HG02798 (cell line): ENCODE measurements at regions not wholly inside any gene's neighbourhood (a gene's known extent, or its start where the extent isn't known, plus 50 kb on each side); places are given as distances from the start of the nearest gene placed in this dataset.
"Not testable (repeated sequence)": the region's sequence is repeated elsewhere in the genome, so short reads cannot be mapped to it uniquely, and the experiment has no call there.

ENCODE experiments used
- ATAC-seq: cut with Tn5 transposase; IDR thresholded peaks from one replicate; pipeline ENCODE4 v1.9.1; 2021; ENCODE audit warnings: mild to moderate bottlenecking; ENCODE audit not compliant: unreplicated experiment, poor library complexity

DNA sequence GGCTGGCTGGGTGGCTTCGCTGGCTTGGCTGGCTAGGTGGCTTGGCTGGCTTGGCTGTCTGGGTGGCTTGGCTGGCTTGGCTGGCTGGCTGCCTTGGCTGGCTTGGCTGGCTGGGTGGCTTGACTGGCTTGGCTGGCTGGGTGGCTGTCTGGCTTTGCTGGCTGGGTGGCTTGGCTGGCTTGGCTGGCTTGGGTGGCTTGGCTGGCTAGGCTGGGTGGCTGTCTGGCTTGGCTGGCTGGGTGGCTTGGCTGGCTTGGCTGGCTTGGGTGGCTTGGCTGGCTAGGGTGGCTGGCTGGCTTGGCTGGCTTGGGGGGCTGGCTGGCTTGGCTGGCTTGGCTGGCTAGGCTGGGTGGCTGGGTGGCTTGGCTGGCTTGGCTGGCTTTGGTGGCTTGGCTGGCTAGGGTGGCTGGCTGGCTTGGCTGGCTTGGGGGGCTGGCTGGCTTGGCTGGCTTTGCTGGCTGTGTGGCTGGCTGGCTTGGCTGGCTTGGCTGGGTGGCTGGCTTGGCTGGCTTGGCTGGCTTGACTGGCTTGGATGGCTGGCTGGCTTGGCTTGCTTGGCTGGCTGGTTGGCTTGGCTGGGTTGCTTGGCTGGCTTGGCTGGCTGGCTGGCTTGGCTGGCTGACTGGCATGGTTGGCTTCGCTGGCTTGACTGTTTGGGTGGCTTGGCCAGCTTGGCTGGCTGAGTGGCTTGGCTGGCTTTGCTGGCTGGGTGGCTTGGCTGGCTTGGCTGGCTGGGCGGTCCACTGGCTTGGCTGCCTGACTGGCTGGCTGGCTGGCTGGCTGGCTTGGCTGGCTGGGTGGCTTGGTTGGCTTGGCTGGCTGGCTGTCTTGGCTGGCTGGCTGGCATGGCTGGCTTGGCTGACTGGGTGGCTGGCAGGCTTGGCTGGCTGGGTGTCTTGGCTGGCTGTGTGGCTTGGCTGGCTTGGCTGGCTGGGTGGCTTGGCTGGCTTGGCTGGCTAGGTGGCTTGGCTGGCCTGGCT is 436.3 kb downstream of the GOLGA6L6 start:
- ATAC-seq, result not testable (repeated sequence)

DNA sequence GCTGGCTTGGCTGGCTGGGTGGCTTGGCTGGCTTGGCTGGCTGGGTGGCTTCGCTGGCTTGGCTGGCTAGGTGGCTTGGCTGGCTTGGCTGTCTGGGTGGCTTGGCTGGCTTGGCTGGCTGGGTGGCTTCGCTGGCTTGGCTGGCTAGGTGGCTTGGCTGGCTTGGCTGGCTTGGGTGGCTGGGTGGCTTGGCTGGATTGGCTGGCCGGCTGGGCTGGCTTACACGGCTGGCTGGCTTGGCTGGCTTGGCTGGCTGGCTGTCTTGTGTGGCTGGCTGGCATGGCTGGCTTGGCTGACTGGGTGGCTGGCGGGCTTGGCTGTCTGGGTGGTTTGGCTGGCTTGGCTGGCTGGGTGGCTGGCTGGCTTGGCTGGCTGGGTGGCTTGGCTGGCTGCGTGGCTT is 437.0 kb downstream of the GOLGA6L6 start:
- not testable (repeated sequence) for ATAC-seq

DNA sequence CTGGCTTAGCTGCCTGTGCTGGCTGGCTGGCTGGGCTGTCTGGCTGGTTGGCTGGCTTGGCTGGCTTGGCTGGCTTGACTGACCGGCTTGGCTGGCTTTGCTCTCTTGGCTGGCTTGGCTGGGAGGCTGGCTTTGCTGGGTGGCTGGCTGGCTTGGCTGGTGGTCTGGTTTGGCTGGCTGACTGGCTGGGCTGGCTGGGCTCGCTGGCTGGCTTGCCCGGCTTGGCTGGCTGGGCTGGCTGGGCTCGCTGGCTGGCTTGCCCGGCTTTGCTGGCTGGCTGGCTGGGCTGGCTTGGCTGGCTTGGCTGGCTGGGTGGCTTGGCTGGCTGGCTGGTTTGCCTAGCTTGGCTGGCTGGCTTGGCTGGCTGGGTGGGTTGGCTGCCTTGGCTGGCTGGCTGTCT is 438.7 kb downstream of the GOLGA6L6 start:
- not testable (repeated sequence) for ATAC-seq

DNA sequence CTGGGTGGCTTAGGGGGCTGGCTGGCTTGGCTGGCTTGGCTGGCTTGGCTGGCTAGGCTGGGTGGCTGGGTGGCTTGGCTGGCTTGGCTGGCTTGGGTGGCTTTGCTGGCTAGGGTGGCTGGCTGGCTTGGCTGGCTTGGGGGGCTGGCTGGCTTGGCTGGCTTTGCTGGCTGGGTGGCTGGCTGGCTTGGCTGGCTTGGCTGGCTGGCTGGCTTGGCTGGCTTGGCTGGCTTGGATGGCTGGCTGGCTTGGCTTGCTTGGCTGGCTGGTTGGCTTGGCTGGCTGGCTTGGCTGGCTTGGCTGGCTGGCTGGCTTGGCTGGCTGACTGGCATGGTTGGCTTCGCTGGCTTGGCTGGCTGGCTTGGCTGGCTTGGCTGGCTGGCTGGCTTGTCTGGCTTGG is 439.4 kb downstream of the GOLGA6L6 start:
- not testable (repeated sequence) for ATAC-seq

DNA sequence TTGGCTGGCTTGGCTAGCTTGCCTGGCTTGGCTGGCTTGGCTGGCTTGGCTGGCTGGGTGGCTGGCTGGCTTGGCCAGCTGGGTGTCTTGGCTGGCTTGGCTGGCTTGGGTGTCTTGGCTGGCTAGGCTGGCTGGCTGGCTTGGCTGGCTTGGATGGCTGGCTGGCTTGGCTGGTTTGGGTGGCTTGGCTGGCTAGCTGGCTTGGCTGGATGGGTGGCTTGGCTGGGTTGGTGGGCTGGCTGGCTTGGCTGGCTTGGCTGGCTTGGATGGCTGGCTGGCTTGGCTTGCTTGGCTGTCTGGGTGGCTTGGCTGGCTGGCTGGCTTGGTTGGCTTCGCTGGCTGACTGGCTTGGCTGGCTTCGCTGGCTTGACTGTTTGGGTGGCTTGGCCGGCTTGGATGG is 440.3 kb downstream of the GOLGA6L6 start:
- ATAC-seq, result not testable (repeated sequence)

DNA sequence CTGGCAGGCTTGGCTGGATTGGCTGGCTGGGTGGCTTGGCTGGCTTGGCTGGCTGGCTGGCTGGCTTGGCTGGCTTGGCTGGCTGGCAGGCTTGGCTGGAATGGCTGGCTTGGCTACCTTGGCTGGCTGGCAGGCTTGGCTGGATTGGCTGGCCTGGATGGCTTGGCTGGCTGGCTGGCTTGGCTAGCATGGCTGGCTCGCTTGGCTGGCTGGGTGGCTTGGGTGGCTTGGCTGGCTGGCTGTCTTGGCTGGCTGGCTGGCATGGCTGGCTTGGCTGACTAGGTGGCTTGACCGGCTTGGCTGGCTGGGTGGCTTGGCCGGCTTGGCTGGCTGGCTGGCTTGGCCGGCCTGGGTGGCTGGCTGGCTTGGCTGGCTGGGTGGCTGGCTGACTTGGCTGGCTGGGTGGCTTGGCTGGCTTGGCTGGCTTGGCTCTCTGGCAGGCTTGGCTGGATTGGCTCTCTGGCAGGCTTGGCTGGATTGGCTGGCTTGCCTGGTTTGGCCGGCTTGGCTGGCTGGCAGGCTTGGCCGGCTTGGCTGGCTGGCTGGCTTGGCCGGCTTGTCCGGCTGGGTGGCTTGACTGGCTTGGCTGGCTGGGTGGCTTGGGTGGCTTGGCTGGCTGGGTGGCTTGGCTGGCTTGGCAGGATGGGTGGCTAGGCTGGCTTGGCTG is 440.9 kb downstream of the GOLGA6L6 start:
- not testable (repeated sequence) for ATAC-seq

DNA sequence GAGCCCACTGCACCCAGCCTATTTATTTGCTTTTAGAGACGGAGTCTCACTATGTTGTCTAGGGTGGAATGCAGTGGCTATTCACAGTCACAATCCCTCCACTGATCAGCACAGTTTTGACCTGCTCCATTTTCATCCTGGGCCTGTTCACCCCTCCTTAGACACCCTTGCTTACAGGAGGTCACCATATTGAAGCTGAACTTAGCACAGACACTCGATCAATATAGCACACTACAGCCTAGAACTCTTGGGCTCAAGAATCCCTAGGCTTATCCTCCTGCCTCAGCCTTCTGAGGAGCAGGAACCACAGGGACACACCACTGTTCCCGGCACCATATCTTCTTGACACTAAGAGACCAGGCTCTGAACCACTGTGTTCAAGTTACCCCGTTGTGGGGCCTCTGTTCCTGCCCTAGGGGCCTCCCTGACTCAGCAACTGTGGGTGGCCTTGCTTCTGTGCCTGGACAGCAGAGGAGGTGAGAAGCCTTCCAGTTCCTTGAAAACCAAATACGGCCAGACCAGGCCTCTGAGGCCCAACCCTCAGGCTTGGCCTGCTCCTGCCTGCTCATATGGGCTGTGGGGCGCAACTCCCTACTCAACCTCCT is 445.8 kb downstream of the GOLGA6L6 start:
- not testable (repeated sequence) for ATAC-seq

DNA sequence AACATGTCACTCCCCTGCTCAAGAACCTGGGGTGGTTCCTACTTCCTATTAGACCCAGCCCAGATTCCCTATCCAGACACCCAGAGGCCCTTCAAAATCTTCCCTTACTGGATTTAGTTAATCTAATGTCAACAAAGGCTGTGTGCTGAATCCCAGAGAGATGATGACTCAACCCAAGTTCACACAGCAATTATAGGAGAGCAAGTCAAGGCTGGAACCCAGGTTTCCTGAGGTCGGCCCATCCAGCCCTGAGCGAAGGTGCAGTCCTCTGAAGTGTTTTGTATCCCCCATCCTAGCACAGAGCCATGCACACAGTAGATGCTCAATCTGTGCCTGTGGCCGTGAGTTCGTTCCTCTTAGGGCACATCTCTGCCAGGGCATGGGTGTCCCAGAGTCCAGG is 452.1 kb downstream of the GOLGA6L6 start:
- ATAC-seq, result not testable (repeated sequence)

DNA sequence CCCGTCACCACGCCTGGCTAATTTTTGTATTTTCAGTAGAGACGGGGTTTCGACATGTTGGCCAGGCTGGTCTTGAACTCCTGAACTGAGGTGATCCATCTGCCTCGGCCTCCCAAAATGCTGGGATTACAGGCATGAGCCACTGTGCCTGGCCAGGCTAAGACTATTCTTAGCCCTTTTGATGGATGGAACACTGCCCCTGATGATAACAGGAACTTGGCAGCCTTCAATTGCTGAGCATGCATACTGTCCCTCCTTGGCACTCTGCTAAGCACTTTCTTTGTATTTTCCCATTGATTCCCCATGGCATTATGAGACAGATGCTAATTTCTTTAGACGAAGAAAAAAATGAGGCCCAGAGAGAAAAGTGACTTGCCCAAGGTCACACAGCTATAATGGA is 457.6 kb downstream of the GOLGA6L6 start:
- not testable (repeated sequence) for ATAC-seq

DNA sequence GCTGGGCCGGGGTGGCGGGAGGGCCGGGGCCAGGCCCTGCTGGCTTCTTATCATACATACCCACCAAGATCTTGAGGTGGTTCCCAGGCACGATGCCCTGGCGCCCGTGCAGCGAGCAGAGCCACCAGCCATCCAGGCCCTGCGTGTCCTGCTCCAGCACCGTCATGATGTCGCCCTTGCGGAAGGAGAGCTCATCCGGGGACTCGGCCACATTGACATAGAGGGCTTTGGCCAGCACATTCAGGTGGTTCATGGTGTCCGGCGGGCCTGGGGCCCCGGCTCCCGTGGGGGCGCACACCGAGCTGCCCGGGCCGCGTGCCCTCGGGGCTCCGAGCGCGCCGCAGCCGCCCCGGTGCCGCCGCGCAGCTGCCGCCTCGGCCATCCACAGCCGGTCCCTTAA is 467.5 kb downstream of the GOLGA6L6 start:
- ATAC-seq, result not testable (repeated sequence)

DNA sequence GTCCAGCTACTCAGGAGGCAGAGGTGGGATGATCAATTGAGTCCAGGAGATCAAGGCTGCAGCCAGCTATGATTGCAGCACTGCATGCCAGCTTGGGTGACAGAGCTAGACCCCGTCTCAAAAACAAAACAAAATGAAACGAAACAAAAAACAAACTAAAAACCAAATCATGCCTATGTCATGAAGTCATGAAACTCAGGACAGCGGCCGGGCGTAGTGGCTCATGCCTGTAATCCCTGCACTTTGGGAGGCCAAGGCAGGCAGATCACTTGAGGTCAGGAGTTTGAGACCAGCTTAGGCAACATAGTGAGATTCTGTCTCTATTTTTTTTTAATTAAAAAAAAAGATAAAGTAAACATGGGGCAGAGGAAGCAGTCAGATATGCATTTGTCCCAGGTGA is 472.6 kb downstream of the GOLGA6L6 start:
- ATAC-seq, result not testable (repeated sequence)

DNA sequence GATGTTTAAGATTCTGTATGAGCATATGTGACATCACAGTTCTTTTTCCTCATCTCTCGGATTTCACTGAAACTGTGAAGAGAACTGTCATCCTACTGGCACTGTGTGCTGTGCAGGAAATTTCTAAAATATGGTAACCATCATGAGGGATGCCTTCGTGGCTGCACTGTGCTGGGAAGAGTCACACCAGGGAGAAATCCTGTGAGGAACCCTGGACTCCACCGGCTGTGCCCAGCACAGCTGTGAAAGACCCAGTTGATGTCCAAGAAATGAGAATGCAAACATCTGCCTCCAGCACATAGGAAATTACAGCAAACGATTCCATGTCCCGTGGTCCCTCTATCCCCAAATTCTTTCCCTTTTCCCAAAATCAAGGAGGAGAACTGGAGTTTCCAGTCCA is 475.4 kb downstream of the GOLGA6L6 start:
- not testable (repeated sequence) for ATAC-seq

DNA sequence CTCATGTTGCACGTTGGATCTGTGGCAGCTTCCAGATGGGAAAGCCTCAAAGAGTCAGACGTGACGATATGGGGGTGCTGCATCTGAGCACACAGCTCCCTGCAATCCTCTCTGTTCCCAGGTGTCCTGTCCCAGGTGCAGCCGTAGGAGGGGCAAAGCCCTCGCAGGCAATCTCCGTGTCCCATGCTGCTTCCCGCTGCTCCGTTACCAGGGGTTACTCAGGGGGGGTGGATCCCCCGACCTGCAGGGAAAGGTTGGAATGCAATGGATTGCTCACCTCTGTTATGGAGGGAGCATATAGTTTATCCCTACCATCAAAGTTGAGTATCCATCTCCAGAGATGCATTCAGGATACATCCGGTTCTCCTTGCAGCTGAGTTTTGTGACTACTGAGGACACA is 476.1 kb downstream of the GOLGA6L6 start:
- not testable (repeated sequence) for ATAC-seq

DNA sequence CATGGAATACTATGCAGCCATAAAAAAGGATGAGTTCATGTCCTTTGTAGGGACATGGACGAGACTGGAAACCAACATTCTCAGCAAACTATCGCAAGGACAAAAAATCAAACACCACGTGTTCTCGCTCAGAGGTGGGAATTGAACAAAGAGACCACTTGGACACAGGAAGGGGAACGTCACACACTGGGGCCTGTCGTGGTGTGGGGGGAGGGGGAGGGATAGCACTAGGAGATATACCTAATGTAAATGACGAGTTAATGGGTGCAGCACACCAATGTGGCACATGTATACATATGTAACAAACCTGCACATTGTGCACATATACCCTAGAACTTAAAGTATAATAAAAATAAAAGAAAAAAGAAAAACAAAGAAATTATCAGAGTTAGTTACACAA is 478.4 kb downstream of the GOLGA6L6 start:
- not testable (repeated sequence) for ATAC-seq

DNA sequence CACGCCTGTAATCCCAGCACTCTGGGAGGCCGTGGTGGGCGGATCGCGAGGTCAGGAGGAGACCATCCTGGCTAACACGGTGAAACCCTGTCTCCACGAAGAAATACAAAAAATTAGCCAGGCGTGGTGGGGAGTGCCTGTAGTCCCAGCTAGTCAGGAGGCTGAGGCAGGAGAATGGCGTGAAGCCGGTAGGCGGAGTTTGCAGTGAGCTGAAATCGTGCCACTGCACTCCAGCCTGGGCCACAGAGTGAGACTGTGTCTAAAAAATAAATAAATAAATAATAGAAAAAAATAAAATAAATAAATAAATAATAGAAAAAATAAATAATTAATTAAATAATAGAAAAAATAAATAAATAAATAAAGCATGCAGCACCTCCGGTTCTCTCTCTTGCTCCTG is 480.8 kb downstream of the GOLGA6L6 start:
- ATAC-seq, result not testable (repeated sequence)

DNA sequence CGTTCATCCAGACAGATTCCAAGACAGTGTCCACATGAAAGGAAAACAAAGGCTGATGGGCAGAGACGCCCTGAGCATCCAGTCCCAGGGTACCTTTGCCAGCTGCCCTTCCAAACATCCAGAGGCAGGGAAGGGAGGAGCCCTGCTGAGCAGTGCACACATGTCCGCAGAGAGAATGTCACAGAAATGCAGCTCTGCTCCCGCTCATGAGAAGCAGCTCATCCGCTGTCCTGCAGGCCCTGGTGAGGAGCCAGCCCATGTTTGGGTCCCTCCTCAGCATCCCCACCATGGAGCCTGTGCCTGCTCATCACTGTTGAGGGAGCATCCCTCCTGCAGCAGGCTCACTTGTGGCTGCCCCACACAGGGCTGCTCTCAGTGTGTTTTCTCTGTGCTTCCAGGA is 484.7 kb downstream of the GOLGA6L6 start:
- not testable (repeated sequence) for ATAC-seq

DNA sequence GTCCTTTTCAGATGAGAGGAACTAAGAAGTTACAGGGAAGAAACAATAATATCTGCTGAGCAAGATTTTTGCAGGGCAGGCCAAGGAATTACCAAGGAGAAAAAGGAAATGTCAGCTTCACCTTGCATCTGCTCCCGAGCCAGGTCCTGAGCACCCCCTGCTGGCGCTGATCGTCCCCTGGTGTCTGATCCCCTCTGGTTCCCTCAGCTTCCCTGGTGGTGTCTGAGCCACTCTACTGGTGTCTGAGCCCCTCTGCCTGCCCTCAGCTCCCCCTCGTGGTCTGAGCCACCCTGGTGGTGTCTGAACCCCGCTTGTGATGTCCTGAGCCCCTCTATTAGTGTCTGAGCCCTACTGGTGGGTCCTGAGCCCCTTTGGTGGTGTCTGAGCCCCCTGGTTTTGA is 485.7 kb downstream of the GOLGA6L6 start:
- ATAC-seq, result not testable (repeated sequence)

DNA sequence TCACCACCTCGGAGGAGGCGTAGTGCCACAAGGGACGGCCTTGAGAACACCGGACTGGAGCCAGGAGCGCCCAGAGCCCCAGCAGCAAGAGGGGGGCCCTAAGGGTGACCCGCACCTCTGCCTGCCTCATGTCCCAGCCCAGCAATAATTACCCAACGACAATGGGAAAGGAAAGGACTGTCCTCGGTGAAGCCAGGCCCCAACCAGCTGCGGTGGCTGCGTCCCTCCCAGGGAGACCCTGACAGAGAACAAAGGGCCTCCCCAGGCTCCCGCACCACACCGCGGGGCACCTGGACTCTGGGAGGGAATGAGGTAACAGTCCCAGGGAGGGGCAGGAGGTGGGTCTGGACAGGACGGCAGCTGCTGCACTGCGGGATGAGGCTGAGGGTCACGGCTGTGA is 493.4 kb downstream of the GOLGA6L6 start:
- not testable (repeated sequence) for ATAC-seq

DNA sequence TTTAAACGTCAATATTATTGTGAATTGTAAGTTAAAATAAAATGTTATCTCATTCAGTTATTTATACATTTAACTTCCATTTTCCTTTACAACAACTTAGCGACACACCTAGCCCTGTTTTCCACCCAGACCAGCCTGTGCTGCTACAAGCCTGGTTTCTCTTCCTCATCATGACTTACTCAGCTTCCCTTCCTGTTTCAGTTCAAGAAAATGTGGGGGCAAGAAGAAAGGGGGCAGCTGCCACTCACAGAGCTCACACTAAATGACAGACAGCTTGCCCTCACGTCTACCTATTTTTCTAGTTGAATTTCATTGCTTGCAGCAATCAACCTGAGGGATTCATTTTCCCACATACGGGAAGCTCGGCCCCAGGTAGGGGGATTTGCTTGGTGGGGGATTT is 496.4 kb downstream of the GOLGA6L6 start:
- ATAC-seq, result not testable (repeated sequence)

DNA sequence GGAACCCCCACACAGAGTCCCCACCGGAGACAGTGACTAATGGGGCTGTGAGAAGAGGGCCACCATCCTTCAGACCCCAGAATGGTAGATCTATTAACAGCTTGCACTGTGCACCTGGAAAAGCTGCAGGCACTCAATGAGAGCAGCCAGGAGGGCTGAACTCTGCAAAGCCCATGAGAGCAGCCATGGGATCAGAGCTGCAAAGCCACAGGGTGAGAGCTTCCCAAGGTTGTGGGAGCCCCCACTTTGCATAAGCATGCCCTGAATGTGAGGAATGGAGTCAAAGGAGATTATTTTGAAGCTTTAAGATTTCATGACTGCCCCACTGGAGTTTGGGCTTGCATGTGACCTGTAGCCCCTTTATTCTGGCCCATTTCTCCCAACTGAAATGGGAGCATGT is 500.9 kb downstream of the GOLGA6L6 start:
- not testable (repeated sequence) for ATAC-seq

DNA sequence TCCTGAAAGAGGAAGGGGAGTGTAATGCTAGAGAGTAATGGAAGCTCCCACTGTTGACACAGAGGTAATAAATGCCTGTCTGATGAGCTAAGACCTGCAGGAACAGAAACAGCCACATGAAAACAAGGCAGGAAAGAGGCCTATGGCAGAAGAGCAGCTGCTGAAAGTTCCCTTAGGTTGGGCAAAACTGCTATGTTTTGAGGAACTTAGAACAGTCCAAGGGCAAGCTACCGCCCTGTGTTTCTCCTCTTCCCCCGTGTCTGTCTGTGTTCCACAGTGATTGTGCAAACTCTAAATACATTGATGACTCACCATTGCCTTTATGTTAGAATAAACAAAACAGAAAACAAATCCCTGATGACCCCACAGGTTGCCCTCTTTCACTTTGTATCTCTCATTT is 516.6 kb downstream of the GOLGA6L6 start:
- not testable (repeated sequence) for ATAC-seq
